ENCODE measurements at regions not wholly inside any gene's neighbourhood (a gene's known extent, or its start where the extent isn't known, plus 50 kb on each side); places are given as distances from the start of the nearest gene placed in this dataset.

DNA sequence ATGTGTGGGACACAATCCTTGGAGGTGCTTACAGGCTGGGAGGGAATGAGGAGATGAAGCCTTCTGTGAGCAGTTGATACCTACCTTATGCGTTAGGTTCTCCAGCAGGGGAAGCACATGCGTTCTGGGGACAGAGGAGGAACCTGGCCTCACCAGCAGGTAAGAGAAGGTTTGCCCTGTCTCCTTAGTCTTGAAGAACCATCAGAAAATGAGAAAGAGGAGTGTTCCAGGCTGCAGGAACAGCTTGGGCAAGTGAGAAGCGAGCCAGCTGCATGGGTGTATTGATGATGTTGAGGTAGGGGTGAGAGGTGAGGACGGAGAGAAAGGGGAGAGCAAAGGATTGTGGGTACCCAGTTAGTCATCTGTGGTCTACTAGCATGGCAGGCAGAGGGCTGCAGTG is 156.9 kb upstream of the MVB12B start:
- H3K27me3 ChIP-seq (ENCODE audit: control insufficient read depth in 1 of 2, insufficient read depth in 1 of 2, low read length in 2 of 2) = peaks cover 14 to 34% of the 10 kb centered on the region in 2 experiments
- no peak overlapping the region for H3K27ac ChIP-seq (ENCODE audit: low read length, poor library complexity, severe bottlenecking)
- H3K4me2 ChIP-seq (ENCODE audit: low read length, poor library complexity, severe bottlenecking) = no peak overlapping the region
- 77% methylated on average over 4 of the region's 4 CpGs for WGBS
- no peak overlapping the region for H4K91ac ChIP-seq (ENCODE audit: low read length)
- H2AK5ac ChIP-seq (ENCODE audit: low read length, severe bottlenecking) = no peak overlapping the region
- H3K9ac ChIP-seq (ENCODE audit: low read length) = no peak overlapping the region
- H3K79me1 ChIP-seq (replicated peaks; ENCODE audit: low read length, poor library complexity, severe bottlenecking) = no peaks in the 10 kb centered on the region
- H3K4ac ChIP-seq (ENCODE audit: low read depth in 1 of 2, low read length in 2 of 2) = no peak overlapping the region
- no peak overlapping the region for H2BK120ac ChIP-seq (ENCODE audit: low read depth, low read length)
- H2BK5ac ChIP-seq (ENCODE audit: low read depth, low read length, poor library complexity, severe bottlenecking) = no peak overlapping the region
- no peak overlapping the region for H3K14ac ChIP-seq (ENCODE audit: low read length in 2 of 2)
- no peak for DNase-seq
- H2BK12ac ChIP-seq (ENCODE audit: low read length in 2 of 2) = no peak overlapping the region
- no peak overlapping the region for H4K8ac ChIP-seq (ENCODE audit: low read length)
- no peak overlapping the region for H3K18ac ChIP-seq (ENCODE audit: low read depth in 1 of 2, low read length in 2 of 2)
- H3K4me3 ChIP-seq (ENCODE audit: insufficient read depth in 1 of 2, low read depth in 1 of 2, low read length in 2 of 2) = no peak overlapping the region
- peaks cover 4% of the 10 kb centered on the region for H3K9me3 ChIP-seq (ENCODE audit: control insufficient read depth, low read length)
- H2BK15ac ChIP-seq (ENCODE audit: low read depth, poor library complexity, severe bottlenecking) = no peak overlapping the region
- no peaks in the 10 kb centered on the region for H3K36me3 ChIP-seq (ENCODE audit: control insufficient read depth in 1 of 2, insufficient read depth in 2 of 2, low read depth in 1 of 2, low read length in 2 of 2)
- H2AFZ ChIP-seq (ENCODE audit: low read depth, low read length) = no peak overlapping the region
- no peak overlapping the region for H3K23ac ChIP-seq (ENCODE audit: low read length in 2 of 2)
- no peaks in the 10 kb centered on the region for H3K4me1 ChIP-seq (ENCODE audit: control insufficient read depth, insufficient read depth, low read depth, low read length)

DNA sequence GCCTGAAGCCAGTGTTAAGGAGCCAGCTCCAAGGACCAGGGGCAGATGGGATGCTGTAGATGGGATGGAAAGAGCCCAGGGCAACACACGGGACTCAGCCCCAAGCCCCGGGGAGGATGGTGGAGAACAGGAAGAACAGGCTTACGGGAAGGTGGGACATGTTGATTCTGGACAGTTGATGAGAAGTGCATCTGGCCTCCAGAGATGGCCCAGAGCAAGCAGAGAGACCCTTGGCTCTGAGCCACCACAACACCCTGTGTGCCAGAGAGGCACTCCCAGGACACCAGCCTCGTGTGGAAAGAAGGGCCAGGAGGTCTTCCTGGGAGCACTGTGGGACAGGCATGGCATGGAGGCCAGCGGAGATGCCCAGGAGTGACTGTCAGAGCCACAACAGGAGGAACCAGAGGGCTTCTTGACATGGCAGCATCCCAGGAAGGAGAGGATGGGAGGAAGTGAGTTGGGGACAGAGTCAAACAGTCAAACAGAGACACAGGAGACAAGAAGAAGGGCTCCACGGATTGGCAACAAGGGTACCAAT is 156.3 kb upstream of the MVB12B start:
- Histone ChIP-seq H3K27ac (ENCODE audit: low read length, poor library complexity, severe bottlenecking) (no peak overlapping the region), H3K4ac (ENCODE audit: low read depth in 1 of 2, low read length in 2 of 2) (no peak overlapping the region), H3K14ac (ENCODE audit: low read length in 2 of 2) (no peak overlapping the region), H3K9ac (ENCODE audit: low read length) (no peak overlapping the region), H2BK120ac (ENCODE audit: low read depth, low read length) (no peak overlapping the region), H3K9me3 (ENCODE audit: control insufficient read depth, low read length) (peaks cover 6% of the 10 kb centered on the region), H3K79me1 (replicated peaks; ENCODE audit: low read length, poor library complexity, severe bottlenecking) (no peaks in the 10 kb centered on the region), H4K91ac (ENCODE audit: low read length) (no peak overlapping the region), H2BK12ac (ENCODE audit: low read length in 2 of 2) (no peak overlapping the region), H3K4me1 (ENCODE audit: control insufficient read depth, insufficient read depth, low read depth, low read length) (no peaks in the 10 kb centered on the region), H3K4me3 (ENCODE audit: insufficient read depth in 1 of 2, low read depth in 1 of 2, low read length in 2 of 2) (no peak overlapping the region), H3K27me3 (ENCODE audit: control insufficient read depth in 1 of 2, insufficient read depth in 1 of 2, low read length in 2 of 2) (peaks cover 12 to 33% of the 10 kb centered on the region in 2 experiments), H2AFZ (ENCODE audit: low read depth, low read length) (no peak overlapping the region), H3K23ac (ENCODE audit: low read length in 2 of 2) (no peak overlapping the region), H2BK15ac (ENCODE audit: low read depth, poor library complexity, severe bottlenecking) (no peak overlapping the region), H2BK5ac (ENCODE audit: low read depth, low read length, poor library complexity, severe bottlenecking) (no peak overlapping the region), H3K18ac (ENCODE audit: low read depth in 1 of 2, low read length in 2 of 2) (no peak overlapping the region), H2AK5ac (ENCODE audit: low read length, severe bottlenecking) (no peak overlapping the region), H4K8ac (ENCODE audit: low read length) (no peak overlapping the region), H3K36me3 (ENCODE audit: control insufficient read depth in 1 of 2, insufficient read depth in 2 of 2, low read depth in 1 of 2, low read length in 2 of 2) (no peaks in the 10 kb centered on the region), H3K4me2 (ENCODE audit: low read length, poor library complexity, severe bottlenecking) (no peak overlapping the region)
- 80% methylated on average over 6 of the region's 6 CpGs for WGBS
- no peak for DNase-seq

DNA sequence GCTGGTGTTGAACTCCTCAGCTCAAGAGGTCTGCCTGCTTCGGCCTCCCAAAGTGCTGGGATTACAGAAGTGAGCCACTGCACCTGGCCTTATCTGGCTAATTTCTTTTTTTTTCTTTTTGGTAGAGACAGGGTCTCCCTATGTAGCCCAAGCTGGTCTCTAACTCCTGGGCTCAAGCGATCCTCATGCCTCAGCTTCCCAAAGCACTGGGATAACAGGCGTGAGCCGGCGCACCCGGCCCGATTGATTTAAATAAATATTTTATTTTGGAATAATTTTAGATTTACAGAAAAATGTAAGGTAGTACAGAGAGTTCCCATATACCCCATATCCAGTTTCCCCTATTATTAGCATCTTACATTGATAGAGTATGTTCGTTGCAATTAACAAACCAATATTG is 155.0 kb upstream of the MVB12B start:
- no peak overlapping the region for H4K91ac ChIP-seq (ENCODE audit: low read length)
- WGBS = 95% methylated on average over 1 of the region's 8 CpGs
- peaks cover 10 to 20% of the 10 kb centered on the region in 2 experiments for H3K27me3 ChIP-seq (ENCODE audit: control insufficient read depth in 1 of 2, insufficient read depth in 1 of 2, low read length in 2 of 2)
- DNase-seq = no peak
- H3K18ac ChIP-seq (ENCODE audit: low read depth in 1 of 2, low read length in 2 of 2) = no peak overlapping the region
- no peak overlapping the region for H2BK5ac ChIP-seq (ENCODE audit: low read depth, low read length, poor library complexity, severe bottlenecking)
- no peak overlapping the region for H2BK120ac ChIP-seq (ENCODE audit: low read depth, low read length)
- H3K9ac ChIP-seq (ENCODE audit: low read length) = no peak overlapping the region
- H2BK12ac ChIP-seq (ENCODE audit: low read length in 2 of 2) = no peak overlapping the region
- H2AK5ac ChIP-seq (ENCODE audit: low read length, severe bottlenecking) = no peak overlapping the region
- H3K4me1 ChIP-seq (ENCODE audit: control insufficient read depth, insufficient read depth, low read depth, low read length) = no peaks in the 10 kb centered on the region
- no peak overlapping the region for H3K4ac ChIP-seq (ENCODE audit: low read depth in 1 of 2, low read length in 2 of 2)
- H2AFZ ChIP-seq (ENCODE audit: low read depth, low read length) = no peak overlapping the region
- no peaks in the 10 kb centered on the region for H3K79me1 ChIP-seq (replicated peaks; ENCODE audit: low read length, poor library complexity, severe bottlenecking)
- no peak overlapping the region for H3K23ac ChIP-seq (ENCODE audit: low read length in 2 of 2)
- H3K27ac ChIP-seq (ENCODE audit: low read length, poor library complexity, severe bottlenecking) = no peak overlapping the region
- H3K4me3 ChIP-seq (ENCODE audit: insufficient read depth in 1 of 2, low read depth in 1 of 2, low read length in 2 of 2) = no peak overlapping the region
- H2BK15ac ChIP-seq (ENCODE audit: low read depth, poor library complexity, severe bottlenecking) = no peak overlapping the region
- H4K8ac ChIP-seq (ENCODE audit: low read length) = no peak overlapping the region
- no peaks in the 10 kb centered on the region for H3K36me3 ChIP-seq (ENCODE audit: control insufficient read depth in 1 of 2, insufficient read depth in 2 of 2, low read depth in 1 of 2, low read length in 2 of 2)
- peaks cover 10% of the 10 kb centered on the region for H3K9me3 ChIP-seq (ENCODE audit: control insufficient read depth, low read length)
- no peak overlapping the region for H3K14ac ChIP-seq (ENCODE audit: low read length in 2 of 2)
- no peak overlapping the region for H3K4me2 ChIP-seq (ENCODE audit: low read length, poor library complexity, severe bottlenecking)

DNA sequence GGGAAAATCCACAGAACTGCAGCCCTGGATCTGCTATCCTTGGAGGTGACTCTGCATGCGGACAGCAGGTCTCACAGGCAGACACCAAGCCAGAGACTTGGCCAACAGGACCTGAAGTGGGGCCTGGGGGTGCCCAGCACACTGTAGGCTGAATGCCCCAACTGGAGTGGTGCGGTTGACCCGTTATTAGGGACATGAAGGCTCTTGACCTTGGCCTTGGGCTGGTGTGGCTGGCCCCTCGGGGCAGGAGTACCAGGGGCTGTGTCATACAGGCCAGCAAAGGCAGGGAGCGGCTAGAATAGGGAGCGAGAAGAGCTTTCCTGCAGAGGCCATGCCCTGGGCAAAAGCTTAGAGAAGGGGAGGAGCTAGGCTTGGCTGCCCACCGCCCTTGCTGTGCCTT is 153.2 kb upstream of the MVB12B start:
- Histone ChIP-seq H4K91ac (ENCODE audit: low read length) (no peak overlapping the region), H2AK5ac (ENCODE audit: low read length, severe bottlenecking) (no peak overlapping the region), H3K14ac (ENCODE audit: low read length in 2 of 2) (no peak overlapping the region), H2BK120ac (ENCODE audit: low read depth, low read length) (no peak overlapping the region), H3K79me1 (replicated peaks; ENCODE audit: low read length, poor library complexity, severe bottlenecking) (no peaks in the 10 kb centered on the region), H3K4me3 (ENCODE audit: insufficient read depth in 1 of 2, low read depth in 1 of 2, low read length in 2 of 2) (no peak overlapping the region), H2BK15ac (ENCODE audit: low read depth, poor library complexity, severe bottlenecking) (no peak overlapping the region), H2AFZ (ENCODE audit: low read depth, low read length) (no peak overlapping the region), H3K4ac (ENCODE audit: low read depth in 1 of 2, low read length in 2 of 2) (no peak overlapping the region), H3K23ac (ENCODE audit: low read length in 2 of 2) (no peak overlapping the region), H3K27me3 (ENCODE audit: control insufficient read depth in 1 of 2, insufficient read depth in 1 of 2, low read length in 2 of 2) (peaks cover 10 to 16% of the 10 kb centered on the region in 2 experiments), H3K18ac (ENCODE audit: low read depth in 1 of 2, low read length in 2 of 2) (no peak overlapping the region), H2BK12ac (ENCODE audit: low read length in 2 of 2) (no peak overlapping the region), H3K4me1 (ENCODE audit: control insufficient read depth, insufficient read depth, low read depth, low read length) (no peaks in the 10 kb centered on the region), H3K36me3 (ENCODE audit: control insufficient read depth in 1 of 2, insufficient read depth in 2 of 2, low read depth in 1 of 2, low read length in 2 of 2) (no peaks in the 10 kb centered on the region), H4K8ac (ENCODE audit: low read length) (no peak overlapping the region), H3K9me3 (ENCODE audit: control insufficient read depth, low read length) (peaks cover 10% of the 10 kb centered on the region), H3K9ac (ENCODE audit: low read length) (no peak overlapping the region), H2BK5ac (ENCODE audit: low read depth, low read length, poor library complexity, severe bottlenecking) (no peak overlapping the region), H3K27ac (ENCODE audit: low read length, poor library complexity, severe bottlenecking) (no peak overlapping the region), H3K4me2 (ENCODE audit: low read length, poor library complexity, severe bottlenecking) (no peak overlapping the region)
- no peak for DNase-seq
- WGBS = 65% methylated on average over 7 of the region's 7 CpGs

Measured in mesenchymal stem cell (in vitro differentiated cells and primary cell).